ENCODE measurements at regions not wholly inside any gene's neighbourhood (a gene's known extent, or its start where the extent isn't known, plus 50 kb on each side); places are given as distances from the start of the nearest gene placed in this dataset.

GRCh38 chr7:54810401-54810800 lies 51.4 kb upstream of the SEC61G start:
- no peak for DNase-seq

GRCh38 chr7:54811041-54811845 lies 52.2 kb upstream of the SEC61G start:
- no peak for DNase-seq

GRCh38 chr7:54811846-54812254 lies 52.8 kb upstream of the SEC61G start:
- DNase-seq: no peak

GRCh38 chr7:54812756-54813322 lies 53.8 kb upstream of the SEC61G start:
- DNase-seq: no peak

- no peak for DNase-seq
Measured at GRCh38 chr7:54813398-54813797, 54.4 kb upstream of the SEC61G start.

- DNase-seq: no peak
Measured at GRCh38 chr7:54814401-54814800, 55.4 kb upstream of the SEC61G start.

- DNase-seq: no peak
Measured at GRCh38 chr7:54817152-54817551, 58.1 kb upstream of the SEC61G start.

GRCh38 chr7:54823776-54824175 lies 64.8 kb upstream of the SEC61G start:
- DNase-seq: no peak

- DNase-seq: no peak
Measured at GRCh38 chr7:54824655-54825054, 65.6 kb upstream of the SEC61G start.

- no peak for DNase-seq
Measured at GRCh38 chr7:54825368-54825767, 66.4 kb upstream of the SEC61G start.

GRCh38 chr7:54827734-54828133 lies 68.7 kb upstream of the SEC61G start:
- DNase-seq: no peak

- no peak for DNase-seq
Measured at GRCh38 chr7:54831046-54831643, 72.1 kb upstream of the SEC61G start.

GRCh38 chr7:54831644-54832095 lies 72.7 kb upstream of the SEC61G start:
- no peak for DNase-seq

- no peak for DNase-seq
Measured at GRCh38 chr7:54833001-54833467, 74.0 kb upstream of the SEC61G start.

GRCh38 chr7:54837168-54837567 lies 78.2 kb upstream of the SEC61G start:
- DNase-seq: no peak

GRCh38 chr7:54837761-54838160 lies 78.8 kb upstream of the SEC61G start:
- DNase-seq: no peak

GRCh38 chr7:54838175-54838910 lies 79.3 kb upstream of the SEC61G start:
- no peak for DNase-seq

GRCh38 chr7:54839575-54840213 lies 80.7 kb upstream of the SEC61G start:
- DNase-seq: no peak

- no peak for DNase-seq
Measured at GRCh38 chr7:54841772-54842697, 83.0 kb upstream of the SEC61G start.

GRCh38 chr7:54843841-54844355 lies 84.9 kb upstream of the SEC61G start:
- DNase-seq: no peak

GRCh38 chr7:54846273-54846672 lies 87.3 kb upstream of the SEC61G start:
- no peak for DNase-seq
